ENCODE measurements at regions not wholly inside any gene's neighbourhood (a gene's known extent, or its start where the extent isn't known, plus 50 kb on each side); places are given as distances from the start of the nearest gene placed in this dataset.

- TF ChIP-seq CTCF (IDR thresholded peaks at IDR 0.05) (no peak), POLR2AphosphoS5 (IDR thresholded peaks at IDR 0.05) (no peak), EP300 (IDR thresholded peaks at IDR 0.05) (no peak)
These were observed 532.9 kb downstream of the ANKRD50 start for GRCh38 chr4:124179506-124180186.

Data from sigmoid colon (tissue), 4 donors.